ENCODE measurements at regions not wholly inside any gene's neighbourhood (a gene's known extent, or its start where the extent isn't known, plus 50 kb on each side); places are given as distances from the start of the nearest gene placed in this dataset.

GRCh38 chr6:40299681-40300080 lies 287.5 kb downstream of the LRFN2 start:
- H3K9me3 ChIP-seq: no peaks in the 10 kb centered on the region
- intact Hi-C loops (cut with DNase I): loop anchor here (10.0 kb wide), 1 partner anchor 435 kb away; no protein-coding TSS in a partner anchor
- H3K4me1 ChIP-seq: no peaks in the 10 kb centered on the region
- no peak for TF ChIP-seq CTCF (IDR thresholded peaks at IDR 0.05)
- no peak overlapping the region for H3K4me3 ChIP-seq
- H3K36me3 ChIP-seq: no peaks in the 10 kb centered on the region
- no peak for DNase-seq
- no peaks in the 10 kb centered on the region for H3K27me3 ChIP-seq
- H3K9ac ChIP-seq (ENCODE audit: low read depth in 2 of 2, low read length in 2 of 2): no peak overlapping the region
- H3K27ac ChIP-seq: no peak overlapping the region

- no peaks in the 10 kb centered on the region for H3K27me3 ChIP-seq
- no peak overlapping the region for H3K4me3 ChIP-seq
- no peaks in the 10 kb centered on the region for H3K4me1 ChIP-seq
- no peaks in the 10 kb centered on the region for H3K9me3 ChIP-seq
- no peak overlapping the region for H3K27ac ChIP-seq
- no peak for TF ChIP-seq CTCF (IDR thresholded peaks at IDR 0.05)
- no peak for DNase-seq
- intact Hi-C loops (cut with DNase I): no loop called here
- no peak overlapping the region for H3K9ac ChIP-seq (ENCODE audit: low read depth in 2 of 2, low read length in 2 of 2)
- H3K36me3 ChIP-seq: no peaks in the 10 kb centered on the region
Observed at GRCh38 chr6:40298207-40298606, 289.0 kb downstream of the LRFN2 start.

DNA sequence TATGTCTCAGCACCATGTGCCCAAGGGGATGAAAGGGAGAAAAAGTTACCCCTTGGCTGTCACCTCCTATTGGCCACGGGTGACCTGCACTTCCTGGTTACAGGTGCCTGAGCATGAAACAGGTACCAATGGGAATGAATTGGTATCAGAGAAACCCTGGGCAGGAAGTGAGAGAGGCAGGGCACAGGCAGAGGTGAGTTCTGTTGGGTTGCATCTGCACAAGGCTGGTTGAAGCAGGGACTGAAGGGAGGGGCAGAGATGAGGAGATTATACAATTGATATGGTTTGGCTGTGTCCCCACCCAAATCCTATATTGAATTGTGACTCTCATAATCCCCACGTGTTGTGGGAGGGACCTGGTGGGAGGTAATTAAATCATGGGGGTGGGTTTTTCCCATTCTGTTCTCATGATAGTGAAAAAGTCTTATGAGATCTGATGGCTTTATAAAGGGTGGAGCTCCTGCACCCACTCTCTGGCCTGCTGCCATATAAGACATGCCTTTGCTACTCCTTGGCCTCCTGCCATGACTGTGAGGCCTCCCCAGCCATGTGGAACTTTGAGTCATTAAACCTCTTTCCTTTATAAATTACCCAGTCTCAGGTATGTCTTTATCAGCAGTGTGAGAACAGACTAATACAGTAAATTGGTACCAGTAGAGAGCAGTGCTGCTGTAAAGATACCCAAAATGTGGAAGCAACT lies 291.8 kb downstream of the LRFN2 start:
- H3K27ac ChIP-seq: no peak overlapping the region
- H3K9ac ChIP-seq (ENCODE audit: low read depth in 2 of 2, low read length in 2 of 2): no peak overlapping the region
- H3K36me3 ChIP-seq: no peaks in the 10 kb centered on the region
- intact Hi-C loops (cut with DNase I): no loop called here
- no peak for DNase-seq
- TF ChIP-seq CTCF (IDR thresholded peaks at IDR 0.05): no peak
- H3K9me3 ChIP-seq: no peaks in the 10 kb centered on the region
- H3K27me3 ChIP-seq: no peaks in the 10 kb centered on the region
- no peak overlapping the region for H3K4me3 ChIP-seq
- no peaks in the 10 kb centered on the region for H3K4me1 ChIP-seq

GRCh38 chr6:40293460-40294185 lies 293.5 kb downstream of the LRFN2 start:
- no peak for TF ChIP-seq CTCF (IDR thresholded peaks at IDR 0.05)
- DNase-seq: no peak
- Histone ChIP-seq H3K4me1 (no peaks in the 10 kb centered on the region), H3K4me3 (no peak overlapping the region), H3K27ac (no peak overlapping the region), H3K9me3 (no peaks in the 10 kb centered on the region), H3K27me3 (no peaks in the 10 kb centered on the region), H3K9ac (ENCODE audit: low read depth in 2 of 2, low read length in 2 of 2) (no peak overlapping the region), H3K36me3 (no peaks in the 10 kb centered on the region)
- intact Hi-C loops (cut with DNase I): no loop called here

GRCh38 chr6:40293060-40293459 lies 294.1 kb downstream of the LRFN2 start:
- TF ChIP-seq CTCF (IDR thresholded peaks at IDR 0.05): no peak
- no peaks in the 10 kb centered on the region for H3K4me1 ChIP-seq
- H3K9me3 ChIP-seq: no peaks in the 10 kb centered on the region
- H3K9ac ChIP-seq (ENCODE audit: low read depth in 2 of 2, low read length in 2 of 2): no peak overlapping the region
- no peaks in the 10 kb centered on the region for H3K36me3 ChIP-seq
- H3K27me3 ChIP-seq: no peaks in the 10 kb centered on the region
- no peak overlapping the region for H3K27ac ChIP-seq
- no peak for DNase-seq
- H3K4me3 ChIP-seq: no peak overlapping the region
- intact Hi-C loops (cut with DNase I): no loop called here
